Kidney capillary endothelial cell (primary cell): ENCODE measurements at regions not wholly inside any gene's neighbourhood (a gene's known extent, or its start where the extent isn't known, plus 50 kb on each side); places are given as distances from the start of the nearest gene placed in this dataset.
A peak's percentile ranks its signal among the peaks of the same experiment; 100 is the strongest.
"Not testable (repeated sequence)": the region's sequence is repeated elsewhere in the genome, so short reads cannot be mapped to it uniquely, and the experiment has no call there.

Experiments
- DNase-seq: peaks from one replicate; pipeline ENCODE4 v3.0.0-alpha.2; 2018; ENCODE audit warnings: low spot score

GRCh38 chr2:47295131-47295980 lies 73.8 kb upstream of the EPCAM start:
- no peak for DNase-seq

GRCh38 chr2:47293976-47294375 lies 75.1 kb upstream of the EPCAM start:
- no peak for DNase-seq

DNA sequence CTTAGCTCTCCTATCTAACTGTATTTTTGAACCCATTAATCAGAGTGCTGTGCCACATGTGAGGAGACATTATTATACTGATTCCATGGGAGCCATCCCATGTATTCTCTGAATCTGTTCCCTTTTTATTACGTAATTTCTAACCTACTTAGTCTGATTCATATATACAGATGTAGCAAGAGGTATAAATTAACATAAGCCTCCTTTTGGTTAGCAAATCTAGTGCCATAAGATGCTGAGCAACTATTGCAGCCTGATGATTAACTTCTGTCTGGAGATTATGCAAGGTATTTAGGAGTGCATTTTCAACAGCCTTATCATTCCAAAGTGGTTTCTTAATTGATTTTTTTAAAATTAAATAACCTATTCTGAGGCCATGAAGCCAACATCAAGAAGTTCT lies 80.2 kb upstream of the EPCAM start:
- DNase-seq = no peak

- DNase-seq = no peak
Measured at GRCh38 chr2:47283659-47284058, 85.5 kb upstream of the EPCAM start.

DNA sequence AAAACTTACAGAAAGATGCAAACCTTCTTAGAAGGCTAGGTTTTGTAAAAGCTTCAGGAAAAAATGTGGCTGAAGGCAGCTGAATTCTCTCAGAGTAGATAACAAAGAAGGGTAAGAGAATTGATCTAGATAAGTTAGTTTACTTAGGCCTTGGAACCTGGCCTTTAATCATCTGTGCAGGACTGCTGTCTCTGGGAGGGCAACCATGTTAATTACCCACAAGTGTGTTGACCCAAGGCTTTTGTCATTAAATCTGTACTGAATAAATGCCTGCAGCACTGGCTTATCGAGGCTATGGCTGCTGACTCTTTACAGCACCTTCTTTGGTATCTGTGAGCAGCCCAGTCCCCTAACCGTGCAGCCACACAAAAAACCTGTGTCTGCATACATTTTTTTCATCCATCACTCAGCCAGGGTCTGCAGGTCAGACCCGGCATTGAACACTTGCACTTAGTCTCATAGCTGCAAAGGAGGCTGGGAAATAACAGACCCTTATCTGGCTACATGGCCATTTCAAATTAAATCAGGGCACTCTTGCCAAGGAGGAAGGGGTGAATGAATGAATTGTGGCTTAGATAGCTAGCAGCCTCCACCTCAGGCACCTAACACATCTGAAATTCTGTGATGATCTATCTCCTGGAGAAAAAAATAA lies 86.4 kb upstream of the EPCAM start:
- no peak for DNase-seq

DNA sequence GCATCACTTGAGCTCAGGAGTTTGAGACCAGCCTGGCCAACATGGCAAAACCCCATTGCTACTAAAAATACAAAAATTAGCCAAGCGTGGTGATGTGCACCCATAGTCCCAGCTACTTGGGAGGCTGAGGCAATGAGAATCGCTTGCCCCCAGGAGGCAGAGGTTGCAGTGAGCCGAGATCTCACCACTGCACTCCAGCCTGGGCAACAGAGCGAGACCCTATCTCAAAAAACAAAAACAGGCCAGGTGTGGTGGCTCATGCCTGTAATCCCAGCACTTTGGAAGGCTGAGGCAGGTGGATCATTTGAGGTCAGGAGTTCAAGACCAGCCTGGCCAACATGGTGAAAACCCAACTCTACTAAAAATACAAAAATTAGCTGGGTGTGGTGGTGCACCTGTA lies 89.6 kb upstream of the EPCAM start:
- DNase-seq = not testable (repeated sequence)

DNA sequence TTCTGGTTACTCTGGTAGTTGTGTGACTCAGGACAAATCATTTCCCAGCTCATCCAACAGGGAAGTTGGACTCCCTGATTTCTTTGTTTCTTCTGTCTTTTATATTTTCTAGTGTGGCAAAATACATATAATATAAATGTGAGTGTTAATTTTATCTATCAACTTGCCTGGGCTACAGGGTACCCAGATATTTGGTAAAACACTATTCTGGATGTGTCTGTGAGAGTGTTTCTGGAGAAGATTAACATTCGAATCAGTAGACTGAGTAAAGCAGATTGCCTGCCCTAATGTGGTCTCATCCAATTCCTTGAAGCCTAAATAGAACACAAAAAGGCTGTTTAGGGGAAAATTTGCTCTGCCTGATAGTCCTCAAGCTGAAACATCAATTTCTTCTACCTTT lies 91.1 kb upstream of the EPCAM start:
- no peak for DNase-seq

DNA sequence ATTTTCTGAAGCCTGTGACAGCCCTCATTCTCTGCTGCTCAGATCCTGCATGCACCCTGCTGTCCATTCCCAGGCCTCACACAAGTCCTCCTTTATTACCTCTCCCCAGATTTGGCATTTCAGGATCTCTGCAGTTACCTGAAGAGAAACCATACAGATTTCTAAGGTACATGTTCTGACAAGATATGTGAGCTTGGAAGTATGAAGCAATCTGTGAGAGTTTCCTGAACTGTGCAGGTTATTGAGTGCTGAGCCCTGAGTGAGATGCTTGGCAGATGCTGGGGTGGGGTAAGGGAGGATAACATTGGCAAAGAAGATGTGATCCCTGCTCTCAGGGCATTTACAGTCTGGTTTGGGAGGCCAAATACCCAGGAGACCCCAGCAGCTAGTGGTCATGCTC lies 91.9 kb upstream of the EPCAM start:
- DNase-seq = no peak

- DNase-seq = no peak
Measured at GRCh38 chr2:47276061-47276460, 93.0 kb upstream of the EPCAM start.

DNA sequence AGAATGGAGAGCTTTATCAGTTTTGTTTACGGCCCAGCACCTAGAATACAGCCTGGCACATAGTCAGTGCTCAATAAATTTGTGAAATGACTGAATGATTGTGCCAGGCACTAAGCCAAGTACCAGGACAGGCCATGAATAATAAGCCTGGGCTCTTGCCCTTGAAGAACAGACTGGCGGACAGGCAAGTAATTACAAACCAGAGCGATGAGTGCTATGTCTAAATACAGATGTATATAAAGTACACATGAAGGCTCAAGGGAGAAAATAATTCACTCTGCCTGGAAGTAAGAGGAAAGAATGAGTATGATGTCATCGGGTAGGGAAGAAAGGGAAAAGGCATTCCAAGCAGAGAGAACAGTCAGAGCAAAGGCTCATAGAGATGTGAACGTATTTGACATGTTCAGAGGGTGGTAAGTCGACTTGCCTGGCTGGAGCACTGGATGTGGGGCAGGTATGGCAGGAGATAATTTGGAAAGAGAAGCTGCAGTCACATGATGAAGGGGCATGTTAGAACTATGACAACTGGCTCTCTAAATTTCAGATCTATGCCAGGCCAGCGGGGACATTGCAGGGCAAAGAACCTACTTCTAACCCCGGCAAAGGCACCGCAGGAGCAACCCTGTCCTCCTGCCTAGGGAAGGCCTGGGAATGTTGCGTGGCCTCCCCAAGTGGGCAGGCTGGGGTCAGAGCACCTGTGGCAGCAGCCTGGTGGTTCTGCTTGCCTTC lies 94.9 kb upstream of the EPCAM start:
- DNase-seq = peak; percentile 11

GRCh38 chr2:47272905-47273758 lies 96.0 kb upstream of the EPCAM start:
- DNase-seq = no peak

DNA sequence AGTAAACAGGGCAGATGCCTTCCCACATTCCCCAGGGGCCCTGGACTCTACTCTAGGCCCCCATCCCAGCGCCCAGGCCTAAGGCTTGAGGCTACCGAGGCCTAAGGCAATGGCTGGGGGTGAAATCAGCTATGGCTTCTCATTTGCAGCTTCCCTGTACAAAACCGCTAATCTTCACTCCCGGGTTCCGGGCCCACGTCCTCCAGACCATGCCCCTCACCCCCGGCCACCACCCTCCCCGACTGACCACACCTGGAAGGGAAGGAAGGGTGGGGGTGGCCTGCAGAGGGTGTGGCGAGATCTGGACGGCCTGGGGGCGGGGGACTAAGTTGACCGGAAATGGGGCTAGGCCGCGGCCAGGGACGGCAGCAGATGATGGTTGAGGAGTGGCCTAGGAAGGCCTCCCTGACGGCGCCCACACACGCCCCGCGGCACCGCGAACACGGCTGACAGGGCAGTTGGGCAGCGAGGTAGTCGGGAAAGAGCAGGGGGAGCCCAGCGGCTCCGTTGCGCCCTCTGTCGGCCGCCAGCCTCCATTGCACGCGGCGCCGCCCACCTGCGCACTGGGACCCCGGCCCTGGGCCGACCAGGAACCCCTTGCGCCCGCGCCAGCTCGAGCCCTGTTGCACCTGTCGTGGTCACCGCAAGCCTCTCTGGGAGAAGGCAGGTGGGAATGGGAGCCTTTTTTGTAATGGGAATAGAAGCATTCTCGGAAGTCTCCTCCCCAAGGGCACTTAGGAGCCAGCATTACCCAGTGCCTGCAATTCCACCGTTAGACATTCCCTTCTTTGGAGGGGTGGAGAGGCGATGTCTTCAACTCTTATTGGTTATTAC lies 95.9 kb upstream of the CALM2 start:
- peak; percentile 64 for DNase-seq

- no peak for DNase-seq
Measured at GRCh38 chr2:47271054-47272000, 95.0 kb upstream of the CALM2 start.

- peak; percentile 38 for DNase-seq
Measured at GRCh38 chr2:47270421-47270820, 94.1 kb upstream of the CALM2 start.

- DNase-seq = peak; percentile 98
Measured at GRCh38 chr2:47269316-47270232, 93.3 kb upstream of the CALM2 start.

- no peak for DNase-seq
Measured at GRCh38 chr2:47267711-47268086, 91.4 kb upstream of the CALM2 start.

DNA sequence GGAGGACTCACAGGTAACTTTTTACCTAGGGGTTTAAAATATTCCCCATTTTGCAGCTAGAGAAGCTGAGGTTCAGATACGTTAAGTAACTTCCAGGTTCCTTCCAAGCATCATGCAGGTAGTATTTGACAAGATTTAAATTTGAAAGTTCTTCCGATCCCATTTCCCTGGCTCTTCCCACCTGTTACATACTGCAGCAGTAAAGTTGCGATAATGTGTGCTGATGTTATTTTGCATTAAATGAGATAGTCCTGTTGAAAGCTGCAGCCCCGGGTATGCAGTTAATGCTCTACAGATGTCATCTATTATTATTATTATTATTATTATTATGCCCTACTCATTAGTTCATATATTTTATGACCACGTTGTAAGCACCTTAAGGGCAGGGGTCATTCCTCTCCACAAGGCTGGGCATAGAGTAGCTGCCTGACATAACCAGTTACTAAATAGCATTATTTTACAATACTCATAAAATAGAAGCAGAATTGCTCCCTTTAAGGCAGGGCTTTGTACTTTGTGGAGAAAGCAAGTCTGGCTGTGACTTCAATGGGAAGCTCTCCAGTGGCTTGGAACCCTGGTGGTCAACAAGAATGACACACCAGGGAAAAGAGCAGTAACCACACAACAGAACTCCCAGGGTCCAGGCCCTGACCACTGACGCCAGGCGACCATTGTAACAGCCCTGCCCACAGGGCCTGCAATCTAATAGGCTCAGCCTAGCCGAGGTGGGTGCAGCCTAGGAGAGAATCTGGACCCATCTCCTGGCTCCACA lies 90.8 kb upstream of the CALM2 start:
- no peak for DNase-seq

GRCh38 chr2:47265751-47266231 lies 89.5 kb upstream of the CALM2 start:
- DNase-seq = no peak
